ENCODE measurements at regions not wholly inside any gene's neighbourhood (a gene's known extent, or its start where the extent isn't known, plus 50 kb on each side); places are given as distances from the start of the nearest gene placed in this dataset.

DNA sequence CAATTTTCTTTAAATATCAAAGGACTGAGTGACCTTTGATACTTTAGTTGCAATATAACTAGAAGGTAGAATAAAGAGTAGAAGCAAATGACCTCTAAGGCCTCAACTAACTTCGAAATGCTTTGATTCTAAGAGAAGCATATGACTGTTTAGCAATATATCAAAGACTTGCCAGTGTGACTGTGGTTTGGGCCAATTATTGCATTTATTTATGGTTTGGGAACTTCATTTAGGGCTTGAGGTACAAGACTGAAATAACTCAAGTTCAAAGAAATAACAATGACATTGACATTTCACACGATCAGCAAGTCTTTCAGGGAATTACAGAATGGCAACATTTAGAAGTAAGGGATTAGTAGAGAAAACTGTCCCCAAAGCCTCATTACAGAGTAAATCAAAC is 709.7 kb upstream of the LRRC4C start:
- TF ChIP-seq, protein P1, sequence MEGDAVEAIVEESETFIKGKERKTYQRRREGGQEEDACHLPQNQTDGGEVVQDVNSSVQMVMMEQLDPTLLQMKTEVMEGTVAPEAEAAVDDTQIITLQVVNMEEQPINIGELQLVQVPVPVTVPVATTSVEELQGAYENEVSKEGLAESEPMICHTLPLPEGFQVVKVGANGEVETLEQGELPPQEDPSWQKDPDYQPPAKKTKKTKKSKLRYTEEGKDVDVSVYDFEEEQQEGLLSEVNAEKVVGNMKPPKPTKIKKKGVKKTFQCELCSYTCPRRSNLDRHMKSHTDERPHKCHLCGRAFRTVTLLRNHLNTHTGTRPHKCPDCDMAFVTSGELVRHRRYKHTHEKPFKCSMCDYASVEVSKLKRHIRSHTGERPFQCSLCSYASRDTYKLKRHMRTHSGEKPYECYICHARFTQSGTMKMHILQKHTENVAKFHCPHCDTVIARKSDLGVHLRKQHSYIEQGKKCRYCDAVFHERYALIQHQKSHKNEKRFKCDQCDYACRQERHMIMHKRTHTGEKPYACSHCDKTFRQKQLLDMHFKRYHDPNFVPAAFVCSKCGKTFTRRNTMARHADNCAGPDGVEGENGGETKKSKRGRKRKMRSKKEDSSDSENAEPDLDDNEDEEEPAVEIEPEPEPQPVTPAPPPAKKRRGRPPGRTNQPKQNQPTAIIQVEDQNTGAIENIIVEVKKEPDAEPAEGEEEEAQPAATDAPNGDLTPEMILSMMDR (IDR thresholded peaks at IDR 0.05) = no peak
- TF ChIP-seq EP300 (IDR thresholded peaks at IDR 0.05) = no peak
